ENCODE measurements at regions not wholly inside any gene's neighbourhood (a gene's known extent, or its start where the extent isn't known, plus 50 kb on each side); places are given as distances from the start of the nearest gene placed in this dataset.

GRCh38 chr21:16404776-16405175 is 675.0 kb downstream of the USP25 start (continued):
- no peak for TF ChIP-seq CTCF (conservative IDR thresholded peaks at IDR 0.05; ENCODE audit: low read depth in 2 of 2)

- Mint-ChIP-seq H3K27ac (no peak overlapping the region), H3K9me3 (peaks cover 5% of the 10 kb centered on the region; the same call in 2 of the 3 replicates), H3K4me1 (no peaks in the 10 kb centered on the region; the same call in 2 of the 3 replicates), H3K27me3 (ENCODE audit: insufficient read depth, low read depth, poor library complexity) (peaks cover 2% of the 10 kb centered on the region), H3K36me3 (ENCODE audit: low read depth) (no peaks in the 10 kb centered on the region), H3K4me3 (no peak overlapping the region)
- DNase-seq (ENCODE audit: low spot score) (no peak), ATAC-seq (no peak)
- no peak overlapping the region for H3K4me2 ChIP-seq
- no peaks in the 10 kb centered on the region for H3K36me3 ChIP-seq (ENCODE audit: insufficient read depth)
- H3K9me2 ChIP-seq (ENCODE audit: insufficient read depth) = peaks cover 5% of the 10 kb centered on the region; the same call in 1 of the 2 replicates
- TF ChIP-seq ZNF114 (CRISPR knock-in tag; IDR thresholded peaks at IDR 0.05) (no peak), CREB1 (CRISPR knock-in tag; IDR thresholded peaks at IDR 0.05; ENCODE audit: low read depth) (no peak), REST (IDR thresholded peaks at IDR 0.05; ENCODE audit: unreplicated experiment) (no peak), EZH2phosphoT487 (IDR thresholded peaks at IDR 0.05; ENCODE audit: unreplicated experiment) (no peak)
- H3K4me3 ChIP-seq = no peak overlapping the region
- no peaks in the 10 kb centered on the region for H4K20me1 ChIP-seq (replicated peaks; ENCODE audit: insufficient read depth)
- H3K79me2 ChIP-seq (replicated peaks; ENCODE audit: insufficient read depth) = no peaks in the 10 kb centered on the region
- H3K27ac ChIP-seq (ENCODE audit: low read depth) = no peak overlapping the region
- no peaks in the 10 kb centered on the region for H3K4me1 ChIP-seq (ENCODE audit: insufficient read depth)
- H3F3A ChIP-seq (replicated peaks; ENCODE audit: low read depth) = no peaks in the 10 kb centered on the region
- no peak overlapping the region for H2AFZ ChIP-seq
- no peaks in the 10 kb centered on the region for H3K27me3 ChIP-seq (ENCODE audit: insufficient read depth)
Observed at GRCh38 chr21:16406355-16406754, 676.6 kb downstream of the USP25 start.

GRCh38 chr21:16407403-16408240 is 677.8 kb downstream of the USP25 start:
- Mint-ChIP-seq H3K4me1 (no peaks in the 10 kb centered on the region; the same call in 2 of the 3 replicates), H3K36me3 (ENCODE audit: low read depth) (no peaks in the 10 kb centered on the region; the same call in 2 of the 3 replicates), H3K4me3 (no peak overlapping the region), H3K27me3 (ENCODE audit: insufficient read depth, low read depth, poor library complexity) (peaks cover 2% of the 10 kb centered on the region), H3K9me3 (peaks cover 9% of the 10 kb centered on the region; the same call in 2 of the 3 replicates), H3K27ac (no peak overlapping the region)
- Histone ChIP-seq H3K4me2 (no peak overlapping the region), H3K36me3 (ENCODE audit: insufficient read depth) (no peaks in the 10 kb centered on the region), H2AFZ (no peak overlapping the region), H3K79me2 (replicated peaks; ENCODE audit: insufficient read depth) (no peaks in the 10 kb centered on the region), H4K20me1 (replicated peaks; ENCODE audit: insufficient read depth) (no peaks in the 10 kb centered on the region), H3K9me2 (ENCODE audit: insufficient read depth) (peaks cover 2% of the 10 kb centered on the region; the same call in 1 of the 2 replicates), H3F3A (replicated peaks; ENCODE audit: low read depth) (no peaks in the 10 kb centered on the region), H3K27me3 (ENCODE audit: insufficient read depth) (no peaks in the 10 kb centered on the region), H3K27ac (ENCODE audit: low read depth) (no peak overlapping the region), H3K4me1 (ENCODE audit: insufficient read depth) (no peaks in the 10 kb centered on the region), H3K4me3 (no peak overlapping the region)
- DNase-seq (ENCODE audit: low spot score) (no peak), ATAC-seq (no peak)
- TF ChIP-seq NANOG (IDR thresholded peaks at IDR 0.05; ENCODE audit: borderline replicate concordance) (no peak), ZNF114 (CRISPR knock-in tag; IDR thresholded peaks at IDR 0.05) (no peak), CTCF (conservative IDR thresholded peaks at IDR 0.05; ENCODE audit: low read depth in 2 of 2) (no peak), ZNF331 (CRISPR knock-in tag; IDR thresholded peaks at IDR 0.05; ENCODE audit: low read depth) (no peak), EZH2 (IDR thresholded peaks at IDR 0.05; ENCODE audit: low read depth, unreplicated experiment) (no peak), STAT1 (IDR thresholded peaks at IDR 0.05; ENCODE audit: unreplicated experiment) (no peak)

All from GM23338 (cell line).